Fibroblast of the conjunctiva (primary cell): ENCODE measurements at regions not wholly inside any gene's neighbourhood (a gene's known extent, or its start where the extent isn't known, plus 50 kb on each side); places are given as distances from the start of the nearest gene placed in this dataset.

Experiments used
- DNase-seq: peaks from one replicate; pipeline ENCODE4 v3.0.0-alpha.2; 2010; ENCODE audit warnings: low read depth

DNA sequence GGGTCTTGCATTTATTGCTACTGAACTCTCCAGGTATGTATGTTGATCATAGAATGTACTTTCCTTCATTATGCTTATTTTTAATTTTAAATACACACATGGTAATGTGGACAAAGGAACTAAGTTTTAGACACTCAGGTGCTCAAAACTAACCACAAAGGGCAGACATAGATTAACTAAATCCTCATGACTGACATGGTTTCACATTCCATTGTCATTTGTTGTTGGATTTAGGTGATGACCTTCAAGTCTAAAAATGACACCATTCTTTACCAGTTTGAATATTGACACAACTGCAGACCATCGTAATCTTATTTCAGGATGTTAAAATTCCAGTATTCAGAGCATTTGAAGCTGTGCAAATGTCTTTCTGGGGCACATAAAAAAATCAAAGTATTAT lies 128.4 kb downstream of the BBS10 start:
- no peak for DNase-seq

DNA sequence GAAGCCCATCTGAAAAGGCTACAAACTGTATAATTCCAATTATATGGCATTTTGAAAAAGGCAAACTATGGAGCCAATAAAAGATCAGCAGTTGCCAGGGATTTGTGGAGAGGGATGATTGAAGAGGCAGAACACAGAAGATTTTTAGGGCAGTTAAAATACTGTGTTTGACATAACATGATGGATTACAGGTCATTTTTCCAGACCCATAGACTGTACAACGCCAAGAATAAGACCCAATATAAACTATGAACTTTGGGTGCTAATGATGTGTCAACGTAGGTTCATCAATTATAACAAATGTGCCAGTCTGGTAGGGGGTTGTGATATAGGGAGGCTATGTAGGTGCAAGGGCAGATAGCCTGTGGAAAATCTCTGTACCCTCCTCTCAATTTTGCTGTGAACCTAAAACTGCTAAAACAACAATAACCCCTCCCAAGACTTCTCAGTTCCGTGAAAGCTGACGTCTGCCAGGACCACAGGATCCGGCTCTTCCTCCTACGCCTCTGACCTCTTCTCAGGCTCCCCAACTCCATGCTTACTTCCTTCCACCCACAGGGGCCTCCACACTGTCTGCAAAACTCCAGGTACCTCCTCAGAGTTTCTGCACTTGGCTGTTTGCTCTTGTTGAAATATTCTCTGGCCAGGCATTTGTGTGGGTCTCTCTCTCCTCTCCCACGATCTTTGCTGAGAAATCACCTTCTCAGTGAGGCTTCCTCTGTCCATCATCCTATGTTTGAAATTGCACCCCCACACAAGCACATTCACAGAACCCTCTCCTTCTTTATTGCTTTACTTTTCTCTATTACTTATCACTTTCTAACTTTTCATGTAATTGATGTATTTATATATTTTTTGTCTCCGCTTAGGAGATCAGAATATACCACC lies 131.4 kb downstream of the BBS10 start:
- no peak for DNase-seq

DNA sequence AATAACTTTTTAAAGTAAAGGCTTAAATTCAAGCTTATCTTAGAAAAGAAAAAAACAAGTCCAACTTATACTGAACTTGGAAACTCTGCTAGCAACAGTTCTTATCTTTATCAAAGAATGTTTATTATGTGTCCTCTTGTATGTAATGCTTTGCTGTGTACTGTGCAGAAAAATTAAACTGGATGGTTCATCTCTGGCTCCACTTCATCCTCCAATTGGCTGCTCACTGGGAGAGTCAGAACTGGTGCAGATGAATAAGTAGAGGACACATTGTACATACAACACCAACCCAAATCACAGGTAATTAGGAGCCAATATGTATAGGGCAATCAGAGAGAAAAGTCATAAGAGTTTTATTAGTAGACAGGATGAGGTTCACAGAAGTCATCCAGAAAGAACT lies 123.6 kb upstream of the NAP1L1 start:
- no peak for DNase-seq

DNA sequence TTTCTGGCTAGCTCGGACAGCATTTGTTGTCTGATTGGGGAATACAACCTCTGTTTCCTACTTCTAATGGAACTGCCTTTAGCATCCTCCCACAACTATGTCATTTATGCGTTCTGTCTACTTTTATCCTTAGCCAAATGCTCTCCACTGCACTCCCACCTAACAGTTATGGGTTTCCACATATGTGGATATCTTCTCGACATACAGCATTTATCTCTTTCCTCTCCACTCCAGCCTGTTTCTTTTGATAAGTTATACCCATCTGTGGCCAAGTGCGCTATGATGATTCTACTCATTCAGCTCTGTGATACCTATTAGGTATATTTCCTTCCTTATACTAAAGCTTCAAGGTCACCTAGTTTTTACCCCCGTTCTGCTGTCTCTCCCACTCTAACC lies 122.2 kb upstream of the NAP1L1 start:
- DNase-seq = no peak

DNA sequence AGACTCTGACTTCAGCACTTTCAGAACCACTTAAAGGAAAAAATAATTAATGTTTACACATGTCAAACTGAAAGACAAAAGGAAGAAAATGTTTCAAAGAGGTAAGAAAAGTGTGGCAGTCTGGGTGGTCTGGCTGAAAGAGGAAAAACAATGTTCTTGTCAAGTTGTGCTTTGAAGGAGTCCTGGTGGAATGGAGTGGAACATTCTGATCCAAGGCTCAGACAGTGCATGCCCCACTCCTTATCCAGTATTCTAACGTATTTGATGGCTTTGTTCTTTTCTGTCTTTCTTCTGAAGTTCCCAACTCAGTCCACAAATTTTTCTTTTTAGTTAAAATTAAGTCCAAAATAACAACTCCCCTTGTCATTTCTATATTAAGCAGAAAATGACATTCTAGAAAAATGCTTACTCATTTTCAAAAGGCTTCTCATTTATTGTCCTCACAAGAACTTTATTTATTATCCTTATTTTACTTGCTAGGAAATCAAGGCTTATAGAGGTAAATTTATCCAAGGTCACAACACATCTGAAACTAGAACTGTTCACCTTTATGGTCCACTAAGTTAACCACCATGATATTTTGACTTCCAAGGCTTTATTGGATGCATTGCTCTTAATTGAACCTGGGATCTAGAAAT lies 121.7 kb upstream of the NAP1L1 start:
- no peak for DNase-seq

DNA sequence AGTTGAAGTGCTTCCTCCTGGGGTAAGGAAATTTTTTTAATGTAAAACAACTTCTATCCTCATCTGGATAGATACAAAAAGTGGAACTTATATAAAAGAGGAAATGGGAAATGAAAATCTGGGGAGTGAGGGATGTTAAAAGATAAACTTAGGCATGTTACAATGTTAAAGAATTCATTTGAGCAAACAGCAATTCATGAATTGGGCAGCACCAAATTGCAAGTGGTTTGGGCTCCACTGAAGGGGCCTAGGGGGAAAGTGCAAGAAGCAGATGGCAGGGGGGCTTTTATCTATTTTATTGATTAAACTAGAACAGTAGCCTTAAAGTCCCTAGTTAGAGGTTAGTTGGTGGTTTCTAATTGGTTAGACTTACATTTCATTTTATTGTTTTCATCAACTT lies 118.1 kb upstream of the NAP1L1 start:
- no peak for DNase-seq

DNA sequence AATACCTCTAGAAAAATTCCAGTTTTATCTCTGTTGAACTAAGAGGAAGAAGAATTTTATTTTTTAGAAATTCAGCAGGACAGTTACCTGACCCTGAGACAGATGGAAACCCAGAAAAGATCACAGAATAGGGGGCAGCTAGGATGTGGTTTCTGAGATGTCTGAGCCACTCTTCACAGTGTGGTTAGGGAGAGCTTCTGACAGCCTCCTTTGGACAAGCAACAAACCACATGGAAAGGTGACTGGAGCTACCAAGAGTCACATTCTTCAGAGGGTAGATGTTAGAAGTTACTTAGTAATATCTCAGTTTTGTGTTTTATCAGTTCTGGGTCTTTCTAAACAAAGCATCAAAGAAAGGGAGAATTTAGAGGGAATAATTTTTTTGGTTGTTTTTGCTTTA lies 117.3 kb upstream of the NAP1L1 start:
- DNase-seq = no peak

DNA sequence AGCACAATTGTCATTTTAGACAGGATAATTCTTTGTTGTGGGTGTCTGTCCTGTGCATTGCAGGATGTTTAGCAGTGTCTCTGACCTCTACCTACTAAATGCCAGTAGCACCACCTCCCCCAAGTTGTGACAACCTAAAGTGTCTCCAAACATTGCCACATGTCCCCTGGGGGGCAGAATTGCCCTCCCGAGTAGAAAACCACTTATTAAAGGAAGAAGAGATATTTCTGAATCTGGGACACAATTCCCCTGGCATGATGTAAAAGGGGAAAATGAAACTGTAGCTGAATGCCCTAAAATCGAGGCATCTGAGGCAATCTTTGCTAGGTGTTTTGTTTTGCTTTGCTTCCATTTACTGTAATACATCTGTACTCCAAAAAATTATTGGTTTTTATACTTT lies 116.8 kb upstream of the NAP1L1 start:
- no peak for DNase-seq

DNA sequence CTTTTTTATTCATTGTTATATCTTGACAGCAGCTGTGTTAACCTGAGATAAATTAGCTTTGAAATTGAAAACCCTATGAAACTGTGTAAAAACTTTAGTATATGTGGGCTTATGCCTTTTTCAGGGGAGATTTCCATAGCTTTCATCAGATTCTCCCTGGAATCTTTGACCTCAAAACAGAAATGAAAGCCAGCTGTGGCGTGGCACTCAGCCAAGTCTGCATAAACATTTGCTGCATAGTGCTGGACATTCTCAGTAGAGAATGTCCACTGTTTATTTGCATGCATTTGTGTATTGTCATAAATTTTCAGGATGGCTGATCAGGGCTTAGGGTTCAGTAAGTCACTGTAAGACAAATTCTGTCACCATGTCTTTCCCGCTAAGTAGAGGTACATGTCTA lies 115.3 kb upstream of the NAP1L1 start:
- DNase-seq = peak; percentile 73

DNA sequence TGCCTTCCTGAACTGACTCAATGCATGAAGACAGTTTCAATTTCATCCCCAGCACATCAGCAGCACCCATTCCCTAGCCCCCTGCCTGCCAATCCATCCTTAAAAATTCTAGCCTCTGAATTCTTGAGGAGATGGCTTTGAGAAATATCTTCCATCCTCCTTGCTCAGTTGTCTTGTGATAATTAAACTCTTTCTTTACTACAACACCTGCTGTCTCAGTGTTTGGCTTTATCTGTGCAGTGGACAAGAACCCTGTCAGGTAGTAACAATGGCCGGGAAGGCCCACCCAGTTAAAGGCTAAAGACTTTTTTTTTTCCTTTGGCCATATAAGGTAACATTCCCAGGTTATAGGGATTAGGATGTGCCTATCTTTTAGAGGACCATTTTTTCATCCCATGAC lies 114.4 kb upstream of the NAP1L1 start:
- no peak for DNase-seq

DNA sequence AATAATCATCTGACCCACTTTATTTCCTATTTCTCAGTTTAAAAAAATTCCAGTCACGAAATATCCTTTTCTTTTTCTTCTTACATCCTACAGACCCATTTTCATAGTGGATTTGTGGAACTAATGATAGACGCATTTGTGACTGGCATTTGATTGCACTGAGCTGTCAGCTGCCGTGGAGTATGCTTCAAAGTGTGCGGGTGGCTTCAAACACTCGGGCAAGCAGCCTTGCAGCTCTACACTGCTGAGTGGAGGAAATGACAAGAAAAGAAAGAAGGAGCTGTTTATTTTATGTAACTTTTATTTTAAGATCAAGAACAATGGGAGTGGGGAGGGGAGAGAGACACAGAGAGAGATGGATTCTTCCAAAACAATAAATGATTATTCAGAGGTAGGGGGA lies 112.8 kb upstream of the NAP1L1 start:
- no peak for DNase-seq

DNA sequence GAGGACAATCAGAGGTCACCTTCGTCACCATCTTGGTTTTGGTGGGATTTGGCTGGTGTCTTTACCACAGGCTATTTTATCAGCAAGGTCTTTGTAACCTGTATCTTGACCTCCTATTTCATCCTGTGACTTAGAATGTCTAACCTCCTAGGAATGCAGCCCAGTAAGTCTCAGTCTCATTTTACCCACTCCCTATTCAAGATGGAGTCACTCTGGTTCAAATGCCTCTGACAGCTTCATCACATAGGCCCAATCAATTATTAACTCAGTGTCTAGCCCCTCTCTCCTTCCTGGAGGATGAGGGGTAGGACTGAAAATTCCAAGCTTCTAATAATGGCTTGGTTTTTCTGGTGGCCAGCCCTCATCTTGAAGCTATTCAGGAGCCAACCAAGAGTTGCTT lies 111.4 kb upstream of the NAP1L1 start:
- no peak for DNase-seq

DNA sequence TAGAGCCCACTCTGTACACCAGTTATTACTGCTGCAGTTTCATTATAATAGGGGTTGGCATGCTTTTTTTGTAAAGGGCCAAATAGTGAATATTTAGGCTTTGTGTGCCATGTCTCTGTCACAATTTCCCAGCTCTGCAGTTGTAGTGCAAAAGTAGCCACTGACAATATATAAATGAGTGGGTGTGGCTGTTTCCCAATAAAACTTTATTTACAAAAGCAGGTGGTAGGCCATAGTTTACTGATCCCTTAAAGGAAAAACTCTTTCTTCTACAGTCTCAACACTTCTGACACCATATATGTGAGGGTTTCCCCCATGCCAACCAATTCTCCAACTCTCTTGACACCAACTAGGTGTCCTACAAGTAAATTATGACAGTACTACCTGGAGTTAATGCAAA lies 110.2 kb upstream of the NAP1L1 start:
- no peak for DNase-seq

DNA sequence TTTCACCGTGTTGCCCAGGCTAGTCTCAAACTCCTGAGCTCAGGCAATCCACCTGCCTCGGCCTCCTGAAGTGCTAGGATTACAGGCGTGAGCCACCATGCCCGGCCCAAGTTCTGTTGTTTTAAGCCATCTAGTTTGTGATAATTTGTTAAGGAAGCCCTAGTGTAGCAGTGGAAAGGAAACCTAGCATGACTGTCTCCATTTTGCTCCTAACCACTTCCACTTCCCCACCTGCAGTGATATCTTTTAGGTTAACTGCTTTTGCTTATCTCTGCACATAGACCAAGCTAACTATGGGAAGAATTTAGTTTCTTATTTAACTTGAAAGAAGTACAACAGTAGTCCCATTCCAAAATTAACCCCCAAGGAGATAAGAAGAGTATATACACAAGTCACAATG lies 109.5 kb upstream of the NAP1L1 start:
- DNase-seq = no peak

DNA sequence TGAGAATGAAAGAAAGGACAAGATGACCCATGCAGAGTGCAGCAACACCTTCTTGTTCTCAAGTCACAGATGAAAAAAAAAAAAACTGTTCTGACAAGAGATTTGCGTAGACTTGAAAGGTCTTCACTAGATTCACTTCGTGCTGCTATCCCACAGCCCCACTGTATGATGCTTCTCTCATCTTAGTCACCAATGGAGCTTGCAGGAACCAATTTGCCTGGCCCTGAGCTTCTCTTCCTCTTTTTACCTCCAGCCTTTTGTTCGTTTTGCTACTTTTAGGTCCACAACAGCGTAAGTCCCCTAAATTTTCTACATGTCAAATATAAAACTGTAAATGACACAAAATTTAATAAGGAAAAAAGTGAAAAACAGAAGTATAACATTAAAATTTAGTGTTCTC lies 107.9 kb upstream of the NAP1L1 start:
- no peak for DNase-seq

DNA sequence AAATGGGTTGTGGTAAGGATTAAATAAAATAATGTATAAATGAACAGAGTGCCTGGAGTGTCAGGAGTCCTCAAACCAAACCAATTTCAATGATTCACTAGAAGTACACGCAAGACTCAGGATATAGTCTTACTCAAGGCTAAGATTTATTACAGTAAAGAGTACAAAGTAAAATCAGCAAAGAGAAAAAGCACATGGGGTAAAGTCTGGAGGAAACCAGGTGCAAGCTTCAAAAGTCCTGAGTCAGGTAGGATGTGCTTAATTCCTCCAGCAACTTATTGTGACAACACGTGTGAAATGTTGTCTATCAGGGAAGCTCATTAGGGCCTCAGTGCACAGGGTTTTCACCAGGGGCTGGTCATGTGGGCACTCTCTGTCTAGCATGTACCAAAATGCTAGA lies 105.8 kb upstream of the NAP1L1 start:
- no peak for DNase-seq

DNA sequence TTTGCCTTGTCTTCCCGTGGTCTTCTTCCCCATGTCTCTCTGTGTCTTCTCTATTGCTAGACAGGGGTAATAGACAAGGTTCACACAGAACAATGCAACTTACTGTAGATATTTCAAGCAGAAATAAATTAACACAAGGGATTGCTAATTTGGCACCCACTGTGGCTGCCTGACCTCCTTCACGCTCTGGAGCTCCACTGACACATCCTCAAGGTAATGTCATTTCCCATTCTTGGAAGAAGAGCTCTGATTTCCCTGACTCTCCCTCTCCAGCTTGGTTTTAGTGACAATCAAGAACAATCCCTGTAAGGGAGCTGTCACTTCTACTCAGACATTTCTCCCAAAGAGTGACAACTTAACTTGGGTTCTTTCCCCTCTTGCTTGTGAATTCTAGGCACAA lies 105.4 kb upstream of the NAP1L1 start:
- no peak for DNase-seq

DNA sequence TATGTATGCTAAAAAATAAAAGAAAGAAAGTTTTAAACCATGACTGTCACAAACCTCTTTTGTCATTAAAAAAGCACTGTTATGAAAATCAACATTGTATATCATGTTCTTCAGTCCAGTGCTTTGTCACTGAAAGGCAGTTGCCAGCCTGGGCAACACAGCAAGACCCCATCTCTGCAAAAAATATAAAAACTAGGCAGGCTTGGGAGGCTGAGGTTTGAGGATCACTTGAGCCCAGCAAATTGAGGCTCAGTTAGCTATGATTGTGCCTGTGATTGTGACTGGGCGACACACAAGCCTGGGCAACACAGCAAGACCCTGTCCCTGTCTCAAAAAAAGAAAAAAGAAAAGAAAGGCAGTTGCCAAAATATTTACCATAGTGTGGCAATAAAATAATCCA lies 102.7 kb upstream of the NAP1L1 start:
- DNase-seq = no peak

DNA sequence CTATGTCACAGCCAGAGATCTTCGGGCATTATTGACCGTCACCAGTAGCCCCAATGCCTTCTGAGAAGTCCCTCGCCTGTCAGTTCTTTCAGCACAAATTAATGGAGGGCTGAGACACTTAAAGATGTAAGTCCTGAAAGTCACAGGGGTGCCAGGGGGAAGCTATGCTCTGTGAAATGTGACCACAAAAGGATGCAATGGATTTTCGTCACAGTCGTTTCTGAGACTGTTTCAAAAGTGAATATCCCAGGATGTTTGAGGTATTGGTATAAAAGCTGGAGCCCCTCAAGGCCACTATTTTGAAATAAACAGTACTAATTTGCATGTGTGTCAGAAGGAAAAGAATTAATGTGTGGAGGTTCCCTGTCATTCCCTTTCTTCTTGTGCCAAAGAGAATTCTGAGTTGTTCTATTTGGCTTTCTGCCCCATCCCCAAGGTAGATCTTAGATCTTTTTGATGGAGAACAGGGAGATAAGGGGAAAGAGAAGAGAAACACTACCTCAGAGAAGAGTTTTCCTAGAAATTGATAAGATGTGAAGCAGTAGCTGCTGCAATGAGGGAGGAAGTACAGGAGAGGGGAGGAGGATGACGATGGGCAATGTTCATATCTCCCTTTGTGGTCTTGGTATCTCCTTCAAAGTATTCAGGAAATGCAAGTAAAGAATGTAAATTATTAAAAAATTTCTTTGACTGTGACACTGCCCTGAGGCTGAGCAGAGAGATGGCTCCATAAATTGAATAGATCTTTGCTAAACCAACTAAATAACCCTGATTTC lies 101.8 kb upstream of the NAP1L1 start:
- no peak for DNase-seq

DNA sequence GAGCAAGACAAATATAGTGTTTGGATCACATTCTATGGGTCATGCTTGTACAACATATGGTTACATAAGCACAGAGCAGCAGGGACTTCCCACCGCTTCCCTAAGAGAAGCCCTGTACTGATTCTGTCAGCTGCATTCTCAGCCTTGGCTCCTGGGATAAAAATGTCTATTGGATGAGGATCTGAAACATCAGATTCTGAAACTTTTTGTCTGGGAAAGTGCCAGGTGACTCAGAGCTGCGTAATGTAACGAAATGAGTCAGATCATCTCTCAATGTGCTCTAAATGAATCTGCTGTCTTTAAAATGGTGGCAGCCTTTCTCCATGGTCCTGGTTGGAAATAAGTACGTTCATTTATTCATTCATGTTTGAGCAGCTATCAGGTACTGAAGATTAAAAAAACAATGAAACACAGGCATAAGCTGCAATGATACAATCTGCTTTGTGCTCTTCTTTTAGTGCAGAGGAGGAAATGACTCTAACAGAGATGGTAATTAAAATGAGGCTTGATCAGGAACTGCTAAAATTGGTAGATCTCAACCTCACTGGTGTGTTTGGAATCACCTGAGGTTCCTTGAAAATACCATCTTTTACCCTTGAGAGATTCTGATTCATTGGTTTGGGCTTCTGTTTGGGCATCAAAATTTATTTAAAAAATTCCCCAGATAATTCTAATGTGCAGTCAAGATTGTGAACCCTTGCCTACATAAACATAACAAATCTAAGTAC lies 99.1 kb upstream of the NAP1L1 start:
- DNase-seq = peak; percentile 91

DNA sequence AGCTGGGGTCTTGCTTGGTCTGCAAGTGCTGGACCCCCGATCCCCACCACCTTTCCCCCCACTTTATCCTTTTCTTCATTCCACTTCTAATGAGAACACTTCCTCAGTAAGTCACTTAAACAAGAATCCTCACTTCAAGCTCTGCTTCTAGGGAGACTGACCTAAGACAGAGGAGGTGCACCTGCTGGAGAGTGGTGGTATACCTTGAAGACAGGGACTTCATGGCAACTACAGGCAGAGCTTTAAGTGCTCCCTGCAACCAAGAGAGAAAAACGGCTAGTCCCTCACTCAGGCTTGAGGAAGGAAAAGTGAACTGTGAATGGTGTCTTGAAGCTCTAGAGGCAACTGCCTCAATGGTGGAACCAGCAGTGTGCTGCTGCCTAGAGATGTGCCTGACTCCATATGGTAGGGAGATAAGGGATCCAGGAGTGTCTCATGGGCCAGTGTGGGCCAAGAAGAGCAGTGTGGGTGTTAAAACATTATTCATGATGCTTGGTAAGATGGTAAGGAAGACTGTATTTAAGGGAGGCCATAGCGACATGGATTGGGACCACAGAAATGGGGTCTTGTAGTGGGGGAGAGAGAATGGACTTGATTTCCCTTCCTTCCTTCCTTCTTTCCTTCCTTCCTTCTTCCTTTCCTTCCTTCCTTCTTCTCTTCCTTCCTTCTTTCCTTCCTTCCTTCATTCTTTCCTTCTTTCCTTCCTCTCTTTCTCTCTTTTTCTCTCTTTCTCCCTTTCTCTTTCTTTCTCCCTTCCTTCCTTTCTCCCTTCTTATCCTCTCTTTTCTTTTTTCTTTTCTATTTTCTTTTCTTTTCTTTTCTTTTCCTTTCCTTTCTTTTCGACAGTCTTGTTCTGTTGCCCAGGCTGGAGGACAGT lies 96.2 kb upstream of the NAP1L1 start:
- DNase-seq = no peak
